ENCODE measurements at regions not wholly inside any gene's neighbourhood (a gene's known extent, or its start where the extent isn't known, plus 50 kb on each side); places are given as distances from the start of the nearest gene placed in this dataset.

DNA sequence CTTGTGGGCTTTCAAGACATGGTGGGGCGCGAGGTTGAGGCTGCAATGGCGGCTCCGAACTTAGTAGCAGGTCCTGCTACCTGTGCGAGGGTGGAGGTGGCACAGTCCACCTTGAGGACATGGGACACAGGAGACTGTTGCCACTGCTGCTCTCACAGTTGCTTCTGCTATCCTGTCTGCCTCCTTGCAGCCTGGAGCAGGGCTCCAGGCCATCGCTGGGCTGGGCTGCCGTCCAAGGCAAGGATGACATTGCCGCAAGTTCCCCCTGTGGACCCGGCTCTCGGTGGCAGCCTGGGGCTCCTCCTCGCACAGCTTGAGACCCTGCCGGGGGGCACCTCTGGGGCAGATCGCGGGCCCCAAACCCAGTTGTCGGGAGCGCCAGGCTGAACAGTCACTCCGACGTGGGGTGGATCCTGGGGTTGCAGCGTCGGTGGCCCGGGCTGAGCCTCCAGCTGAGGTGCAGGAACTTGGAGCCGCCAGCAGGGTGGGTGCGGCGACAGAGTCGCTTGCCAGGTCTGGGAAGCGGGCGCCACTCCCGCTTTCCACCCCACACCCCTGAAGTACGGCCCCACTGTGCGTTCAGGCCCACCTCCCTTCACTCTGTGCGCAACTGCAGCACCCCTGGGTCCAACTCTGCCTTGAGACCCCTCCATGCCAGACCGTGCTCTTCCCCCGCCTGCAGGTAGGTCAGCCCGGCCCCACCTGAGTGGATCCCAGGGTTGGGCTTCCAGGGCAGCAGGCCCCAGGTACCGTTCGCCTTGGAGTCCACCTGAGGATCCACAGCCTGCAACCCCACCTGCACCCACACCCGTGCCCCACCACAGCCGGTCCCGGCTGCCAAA, 192.7 kb upstream of the NUDT6 start:
- TF ChIP-seq, protein P1, sequence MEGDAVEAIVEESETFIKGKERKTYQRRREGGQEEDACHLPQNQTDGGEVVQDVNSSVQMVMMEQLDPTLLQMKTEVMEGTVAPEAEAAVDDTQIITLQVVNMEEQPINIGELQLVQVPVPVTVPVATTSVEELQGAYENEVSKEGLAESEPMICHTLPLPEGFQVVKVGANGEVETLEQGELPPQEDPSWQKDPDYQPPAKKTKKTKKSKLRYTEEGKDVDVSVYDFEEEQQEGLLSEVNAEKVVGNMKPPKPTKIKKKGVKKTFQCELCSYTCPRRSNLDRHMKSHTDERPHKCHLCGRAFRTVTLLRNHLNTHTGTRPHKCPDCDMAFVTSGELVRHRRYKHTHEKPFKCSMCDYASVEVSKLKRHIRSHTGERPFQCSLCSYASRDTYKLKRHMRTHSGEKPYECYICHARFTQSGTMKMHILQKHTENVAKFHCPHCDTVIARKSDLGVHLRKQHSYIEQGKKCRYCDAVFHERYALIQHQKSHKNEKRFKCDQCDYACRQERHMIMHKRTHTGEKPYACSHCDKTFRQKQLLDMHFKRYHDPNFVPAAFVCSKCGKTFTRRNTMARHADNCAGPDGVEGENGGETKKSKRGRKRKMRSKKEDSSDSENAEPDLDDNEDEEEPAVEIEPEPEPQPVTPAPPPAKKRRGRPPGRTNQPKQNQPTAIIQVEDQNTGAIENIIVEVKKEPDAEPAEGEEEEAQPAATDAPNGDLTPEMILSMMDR (IDR thresholded peaks at IDR 0.05; ENCODE audit: low read depth, low read length): no peak
- no peak for TF ChIP-seq EZH2phosphoT487 (IDR thresholded peaks at IDR 0.05; ENCODE audit: low read depth)
